ENCODE measurements at regions not wholly inside any gene's neighbourhood (a gene's known extent, or its start where the extent isn't known, plus 50 kb on each side); places are given as distances from the start of the nearest gene placed in this dataset.

DNA sequence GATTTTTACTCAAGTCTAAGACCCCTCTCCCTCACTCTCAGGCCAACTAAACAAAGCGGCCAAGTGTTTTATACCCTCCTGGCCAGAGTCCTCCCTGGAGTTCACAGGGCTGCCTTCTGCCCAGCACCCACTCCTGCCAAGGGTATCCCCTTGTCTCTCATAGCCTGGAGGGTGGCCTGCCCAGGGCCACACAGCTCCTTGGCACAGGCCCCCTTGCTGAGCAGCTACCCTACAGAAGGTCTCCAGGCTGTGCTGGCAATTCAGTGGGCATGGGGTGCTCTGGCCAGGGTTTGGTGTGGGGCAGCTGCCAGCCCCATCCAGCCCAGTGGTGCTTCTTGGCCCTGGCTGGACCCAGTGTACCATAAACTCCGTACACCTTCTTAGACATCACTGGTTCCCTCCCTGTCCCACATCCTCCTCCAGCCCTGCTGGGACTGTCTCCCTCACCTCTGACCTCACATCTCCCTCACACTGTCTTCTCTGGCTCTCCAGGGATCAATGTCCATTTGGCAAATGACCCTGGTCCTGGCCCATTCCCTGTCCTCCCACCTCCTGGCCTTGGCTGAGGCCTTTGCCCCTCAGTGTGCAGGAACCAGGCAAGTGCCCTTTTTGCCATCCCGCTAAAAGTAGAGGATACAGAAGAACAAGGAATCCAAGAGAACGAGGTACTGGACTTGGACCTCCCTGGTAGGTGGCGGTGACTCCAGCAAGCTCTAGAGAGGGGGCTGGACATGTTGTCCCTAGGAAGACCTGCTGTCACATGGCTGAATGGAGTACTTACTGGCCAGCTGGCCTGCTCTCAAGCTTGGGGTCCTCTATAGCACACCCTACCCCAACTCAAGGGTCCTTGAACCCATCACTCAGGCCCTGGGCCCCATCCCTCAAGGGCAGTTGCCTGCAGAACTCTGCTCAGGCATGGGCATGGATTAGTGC, 50.0 kb upstream of the TRPM1 start:
- DNase-seq (ENCODE audit: low read depth in 1 of 2, low spot score in 1 of 2) = no peak

DNA sequence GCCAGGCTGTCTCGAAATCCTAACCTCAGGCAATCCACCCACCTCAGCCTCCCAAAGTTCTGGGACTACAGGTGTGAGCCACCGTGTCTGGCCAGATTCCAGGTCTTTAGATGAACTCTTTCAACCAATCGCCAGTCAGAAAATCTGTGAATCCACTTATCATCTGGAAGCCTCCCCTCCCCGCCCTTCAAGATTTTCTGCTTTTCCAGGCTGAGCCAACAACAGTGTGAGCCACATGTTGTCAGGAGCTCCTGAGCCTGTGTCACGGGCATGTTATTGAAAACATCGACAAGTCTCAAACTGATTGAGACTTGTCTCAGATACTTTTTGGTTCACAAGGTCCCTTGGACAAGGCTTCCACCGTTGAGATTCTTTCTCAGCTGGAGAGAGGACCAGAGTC, 52.0 kb upstream of the TRPM1 start:
- no peak for DNase-seq (ENCODE audit: low read depth in 1 of 2, low spot score in 1 of 2)

DNA sequence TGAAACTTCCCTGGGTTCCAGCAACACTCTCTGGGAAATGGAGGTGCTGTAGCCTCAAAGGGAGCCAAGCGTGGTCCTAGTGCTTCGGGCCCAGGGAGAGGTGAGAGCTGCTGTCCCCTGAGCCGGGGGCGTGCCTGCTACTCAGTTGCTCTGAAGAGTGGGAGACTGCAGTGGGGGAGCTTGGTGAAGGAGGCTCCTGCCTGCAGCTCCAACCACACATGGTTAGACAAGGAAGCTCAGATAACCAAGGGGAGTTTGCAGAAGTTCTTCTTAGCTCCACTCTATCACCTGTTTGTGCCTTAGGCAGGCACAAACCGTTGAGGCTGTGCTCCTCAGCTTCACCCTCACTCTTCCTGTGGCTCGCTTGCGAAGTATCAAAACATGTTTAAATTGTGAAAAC, 53.6 kb upstream of the TRPM1 start:
- no peak for DNase-seq (ENCODE audit: low read depth in 1 of 2, low spot score in 1 of 2)

DNA sequence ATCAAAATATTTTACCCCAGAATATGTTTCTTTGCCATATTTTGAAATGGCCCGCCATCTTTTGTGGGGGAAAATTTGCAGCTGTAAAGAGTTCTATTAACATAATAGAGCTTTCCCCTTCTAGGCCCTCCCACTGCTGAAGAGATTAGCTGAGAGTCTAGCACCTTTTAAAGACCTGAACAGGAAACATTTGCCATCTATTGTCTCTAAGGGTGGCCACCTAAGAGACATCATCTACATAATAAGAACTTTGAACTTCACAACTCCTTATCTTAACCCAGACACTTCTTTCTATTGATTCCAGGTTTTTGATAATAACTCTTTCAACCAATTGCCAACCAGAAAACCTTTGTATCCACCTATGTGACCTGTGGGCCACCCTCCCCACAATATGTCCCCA, 54.7 kb upstream of the TRPM1 start:
- DNase-seq (ENCODE audit: low read depth in 1 of 2, low spot score in 1 of 2) = no peak

DNA sequence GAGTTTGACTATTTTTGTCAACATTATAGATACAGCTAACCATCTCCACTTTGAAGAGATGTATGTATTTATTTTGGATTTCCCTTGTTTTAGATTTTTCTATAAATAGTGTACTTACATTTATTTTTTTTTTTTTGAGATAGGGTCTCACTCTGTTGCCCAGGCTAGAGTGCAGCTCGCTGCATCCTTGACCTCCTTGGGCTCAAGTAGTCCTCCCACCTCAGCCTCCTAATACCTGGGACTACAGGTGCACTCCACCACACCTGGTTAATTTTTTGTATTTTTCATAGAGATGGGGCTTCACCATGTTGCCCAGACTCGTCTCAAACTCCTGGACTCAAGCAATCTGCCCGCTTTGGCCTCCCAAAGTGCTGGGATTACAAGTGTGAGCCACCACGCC, 55.3 kb upstream of the TRPM1 start:
- DNase-seq (ENCODE audit: low read depth in 1 of 2, low spot score in 1 of 2) = no peak

GRCh38 chr15:31157644-31158069, 56.1 kb upstream of the TRPM1 start:
- DNase-seq (ENCODE audit: low read depth in 1 of 2, low spot score in 1 of 2) = no peak

DNA sequence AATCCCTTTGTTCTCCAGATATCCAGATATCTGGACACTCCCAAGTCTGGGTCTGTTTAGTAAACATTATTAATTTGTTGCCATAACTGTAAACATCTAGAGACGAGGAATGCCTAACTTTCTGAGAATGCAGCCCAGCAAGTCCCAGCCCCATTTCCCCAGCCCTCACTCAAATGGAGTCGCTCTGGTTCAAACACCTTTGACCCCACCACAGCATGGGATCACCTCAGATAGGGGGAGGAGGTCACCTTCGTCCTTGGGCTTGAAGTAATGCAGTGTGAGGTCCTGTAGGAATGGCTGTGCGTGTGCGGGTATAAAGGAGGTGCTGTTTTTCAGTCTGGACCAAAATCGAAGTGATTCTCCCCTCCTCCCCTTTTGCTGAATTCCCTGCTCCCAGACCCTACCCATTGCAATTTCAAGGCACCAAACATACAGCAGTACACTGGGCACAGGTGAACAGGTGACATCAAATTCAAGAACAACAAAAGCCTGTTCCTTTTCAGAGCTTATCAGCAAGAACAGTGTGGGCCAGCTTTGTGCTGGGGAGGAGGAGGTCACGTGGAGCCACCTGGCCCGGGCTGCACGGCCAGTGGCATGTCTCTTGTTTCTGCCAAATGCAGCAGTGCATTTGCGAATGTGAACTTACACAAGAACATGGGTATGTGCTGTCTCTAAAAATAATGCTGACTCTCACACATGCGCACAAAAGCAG, 57.5 kb upstream of the TRPM1 start:
- DNase-seq (ENCODE audit: low read depth in 1 of 2, low spot score in 1 of 2) = no peak

- DNase-seq (ENCODE audit: low read depth in 1 of 2, low spot score in 1 of 2) = no peak
Measured at GRCh38 chr15:31159837-31160236, 58.3 kb upstream of the TRPM1 start.

DNA sequence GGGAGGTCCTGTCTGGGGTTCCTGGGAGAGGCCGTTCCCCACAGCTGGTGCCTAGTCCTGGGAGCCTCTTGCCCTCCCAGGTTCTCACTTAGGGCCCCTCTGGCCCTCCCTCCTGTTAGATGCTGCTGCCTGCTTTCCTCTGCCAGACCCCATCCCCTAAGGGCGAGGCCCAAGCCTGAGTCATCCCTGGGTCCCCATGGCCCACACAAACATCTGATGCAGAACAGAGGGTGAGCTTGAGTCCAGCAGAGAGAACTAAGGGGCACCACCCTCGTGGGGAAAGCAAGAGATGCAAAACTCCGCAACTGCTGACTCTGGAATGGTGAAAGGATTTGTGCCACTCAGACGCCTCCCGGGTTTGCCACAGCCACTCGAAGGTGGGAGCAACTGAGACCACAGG, 58.8 kb upstream of the TRPM1 start:
- no peak for DNase-seq (ENCODE audit: low read depth in 1 of 2, low spot score in 1 of 2)

DNA sequence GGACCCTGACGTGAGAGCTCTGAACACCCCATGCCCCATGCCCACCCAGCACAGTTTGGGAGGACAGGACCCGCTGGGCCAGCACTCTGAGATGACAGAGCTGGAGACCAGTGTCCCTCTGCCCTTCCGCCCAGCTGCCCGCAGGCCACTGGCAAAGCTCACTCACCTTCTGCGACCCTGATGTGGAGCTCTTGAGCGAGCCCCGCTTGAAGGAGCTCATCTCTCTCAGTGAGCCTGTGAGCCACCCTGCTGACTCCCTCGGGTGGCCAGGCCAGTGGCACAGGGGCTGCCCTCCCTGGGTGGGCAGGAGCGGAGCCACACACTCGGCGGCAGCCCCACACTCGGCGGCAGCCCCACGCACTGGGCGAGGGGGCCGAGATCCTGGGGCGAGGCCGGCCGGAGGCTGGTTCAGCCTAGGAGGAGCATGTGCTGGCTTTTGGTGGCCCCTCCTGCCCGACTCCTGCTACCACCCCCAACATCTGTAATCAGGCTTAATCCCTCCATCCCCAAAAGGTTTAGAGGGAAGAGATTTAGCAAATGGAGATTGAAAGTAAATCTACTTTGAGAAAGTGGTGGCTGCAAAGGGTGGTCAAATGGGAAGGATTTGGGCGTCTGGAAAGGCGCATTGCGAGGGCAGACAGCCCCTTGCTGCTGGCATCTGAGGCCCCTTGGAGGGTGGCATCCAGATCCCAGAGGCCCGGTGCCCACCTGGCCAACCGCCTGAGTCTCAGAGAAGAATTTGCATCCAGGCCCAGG, 59.4 kb upstream of the TRPM1 start:
- no peak for DNase-seq (ENCODE audit: low read depth in 1 of 2, low spot score in 1 of 2)

DNA sequence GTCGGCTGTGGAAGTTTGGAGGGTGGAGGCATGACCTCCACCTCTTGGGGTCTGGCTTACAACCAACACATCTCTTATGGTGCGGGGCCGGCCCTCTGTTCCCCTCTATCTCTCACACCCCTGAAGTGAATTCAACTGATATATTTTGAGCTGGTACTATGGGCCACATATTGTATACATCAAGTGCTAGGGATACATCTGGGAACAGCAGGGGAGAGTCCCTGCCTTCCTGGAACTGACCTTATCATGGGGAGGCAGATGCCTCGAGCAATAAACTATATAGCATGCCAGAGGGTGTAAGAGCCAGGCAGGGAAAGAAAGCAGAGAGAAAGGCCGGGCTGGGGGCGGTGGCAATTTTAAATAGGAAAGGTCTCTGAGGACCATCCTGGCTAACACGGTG, 60.4 kb upstream of the TRPM1 start:
- DNase-seq (ENCODE audit: low read depth in 1 of 2, low spot score in 1 of 2) = no peak

DNA sequence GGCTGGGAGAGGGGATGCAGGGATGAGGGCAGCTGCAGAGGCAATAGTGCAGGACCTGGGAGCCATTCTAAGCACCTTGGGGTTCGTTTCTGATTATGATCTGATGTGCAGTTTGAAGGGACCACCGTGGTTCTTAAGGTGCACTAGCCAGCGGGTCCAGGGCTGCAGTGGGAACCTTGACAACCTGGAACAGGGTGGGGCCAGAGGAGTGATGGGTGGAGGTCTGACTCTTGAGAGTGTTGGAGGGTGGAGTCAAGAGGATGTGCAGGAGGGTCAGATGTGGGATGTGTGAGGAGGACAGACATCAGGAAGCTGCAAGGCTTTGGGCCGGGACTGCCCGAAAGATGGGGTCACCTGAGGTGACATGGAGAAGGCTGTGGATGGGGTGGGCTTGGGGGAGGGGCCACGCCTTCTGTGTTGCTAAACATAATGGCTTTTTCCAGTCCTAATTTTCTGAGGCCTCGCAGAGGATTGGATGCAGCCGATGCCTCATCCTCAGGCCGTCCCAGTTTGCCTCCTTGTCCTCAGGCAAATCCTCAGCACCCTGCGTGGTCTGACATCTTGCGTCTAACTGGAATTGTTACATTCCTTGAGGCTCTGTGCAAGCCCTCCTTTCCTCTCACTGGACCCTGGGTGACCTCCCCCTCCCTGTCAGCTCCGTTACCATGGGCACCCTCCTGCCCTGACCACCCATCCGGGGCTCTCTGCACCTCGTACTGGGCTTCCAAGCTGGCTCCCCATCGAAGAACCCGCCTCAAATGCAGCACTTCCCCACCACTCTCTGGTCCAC, 61.4 kb upstream of the TRPM1 start:
- no peak for DNase-seq (ENCODE audit: low read depth in 1 of 2, low spot score in 1 of 2)

DNA sequence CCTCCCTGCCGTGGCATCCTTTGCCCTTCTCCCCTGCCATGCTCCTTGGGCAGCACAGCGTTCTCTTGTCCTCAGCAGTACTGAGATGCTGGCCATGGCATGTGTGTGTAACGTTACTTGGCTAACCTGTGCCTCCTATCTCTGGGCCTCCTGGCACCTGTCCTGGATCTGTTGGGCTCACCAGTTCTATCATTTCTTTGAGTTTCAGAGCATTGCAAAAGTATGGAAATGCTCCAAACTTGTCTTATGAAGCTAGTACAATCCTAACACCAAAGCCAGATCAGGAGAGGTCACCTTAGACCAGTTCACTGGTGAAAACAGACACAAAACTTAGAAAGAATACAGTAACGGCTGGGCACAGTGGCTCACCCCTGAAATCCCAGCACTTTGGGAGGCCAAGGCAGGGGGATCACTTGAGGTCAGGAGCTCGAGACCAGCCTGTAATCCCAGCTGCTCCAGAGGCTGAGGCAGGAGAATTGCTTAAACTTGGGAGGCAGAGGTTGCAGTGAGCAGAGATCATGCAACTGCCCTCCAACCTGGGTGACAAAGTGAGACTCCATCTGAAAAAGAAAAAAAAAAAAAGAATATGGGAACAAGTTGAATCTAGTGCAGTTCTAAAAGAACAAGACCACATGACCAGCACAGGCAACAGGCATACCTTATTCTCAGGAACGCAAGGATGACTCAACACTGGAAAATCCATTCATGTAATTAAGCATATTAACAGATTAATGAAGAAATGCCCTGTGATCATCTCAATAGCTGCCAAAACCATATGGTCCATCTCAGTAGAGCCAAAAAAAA, 62.4 kb upstream of the TRPM1 start:
- DNase-seq (ENCODE audit: low read depth in 1 of 2, low spot score in 1 of 2) = no peak

DNA sequence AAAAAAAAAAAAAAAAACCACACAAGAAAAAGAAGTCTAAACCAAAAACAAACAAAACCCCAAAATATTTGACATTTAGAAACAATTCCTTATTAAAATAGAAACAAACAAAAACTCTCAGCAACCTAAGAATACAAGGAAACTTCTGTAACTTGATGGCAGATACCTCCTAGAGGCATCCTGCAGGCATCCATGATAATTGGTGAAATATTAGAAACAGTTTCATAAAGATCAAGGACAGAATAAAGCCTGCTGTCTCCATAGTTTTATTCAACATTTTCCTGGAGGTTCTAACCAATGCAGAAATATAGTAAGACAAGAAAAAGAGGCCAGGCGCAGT, 63.0 kb upstream of the TRPM1 start:
- no peak for DNase-seq (ENCODE audit: low read depth in 1 of 2, low spot score in 1 of 2)

DNA sequence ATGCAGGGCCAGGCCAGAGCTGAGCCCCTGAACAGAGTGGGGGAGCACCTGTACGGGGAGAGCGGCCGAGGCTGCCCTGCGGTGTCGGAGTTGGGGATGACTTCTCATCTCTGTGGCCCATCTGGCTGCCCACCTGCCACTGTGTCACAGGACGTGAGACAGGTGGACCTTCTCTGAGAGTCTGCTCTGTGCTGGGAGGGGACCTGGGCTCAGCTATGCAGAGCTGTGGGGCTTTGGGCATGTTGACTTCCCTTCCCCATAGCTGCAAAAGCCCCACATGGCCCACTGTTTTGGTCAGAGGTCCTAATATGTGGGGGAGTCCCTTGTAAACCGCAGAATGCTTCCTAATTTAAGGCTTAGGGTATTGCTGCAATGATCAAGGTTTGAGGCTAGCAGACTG, 68.0 kb upstream of the TRPM1 start:
- DNase-seq (ENCODE audit: low read depth in 1 of 2, low spot score in 1 of 2) = no peak

DNA sequence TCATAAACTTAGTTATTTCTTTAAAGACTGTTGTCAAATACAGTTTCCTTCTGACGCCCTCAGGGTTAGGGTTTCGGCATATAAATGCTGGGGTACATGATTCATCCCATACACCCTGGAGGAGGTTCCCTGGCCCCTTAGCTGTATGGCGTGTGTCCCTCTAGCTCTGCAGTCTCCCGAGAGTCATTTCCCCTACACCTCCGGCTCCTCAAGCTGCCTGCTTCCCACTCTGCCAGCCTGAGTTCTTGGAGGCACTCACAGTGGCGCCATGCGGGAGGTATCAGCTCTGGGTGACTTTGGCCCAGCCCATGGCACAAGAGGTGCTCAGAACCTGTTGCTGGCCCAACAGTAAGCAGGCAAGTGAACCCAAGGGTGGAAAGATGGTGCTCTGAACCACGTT, 70.2 kb upstream of the TRPM1 start:
- DNase-seq (ENCODE audit: low read depth in 1 of 2, low spot score in 1 of 2) = no peak

- no peak for DNase-seq (ENCODE audit: low read depth in 1 of 2, low spot score in 1 of 2)
Measured at GRCh38 chr15:31172606-31173005, 71.1 kb upstream of the TRPM1 start.

DNA sequence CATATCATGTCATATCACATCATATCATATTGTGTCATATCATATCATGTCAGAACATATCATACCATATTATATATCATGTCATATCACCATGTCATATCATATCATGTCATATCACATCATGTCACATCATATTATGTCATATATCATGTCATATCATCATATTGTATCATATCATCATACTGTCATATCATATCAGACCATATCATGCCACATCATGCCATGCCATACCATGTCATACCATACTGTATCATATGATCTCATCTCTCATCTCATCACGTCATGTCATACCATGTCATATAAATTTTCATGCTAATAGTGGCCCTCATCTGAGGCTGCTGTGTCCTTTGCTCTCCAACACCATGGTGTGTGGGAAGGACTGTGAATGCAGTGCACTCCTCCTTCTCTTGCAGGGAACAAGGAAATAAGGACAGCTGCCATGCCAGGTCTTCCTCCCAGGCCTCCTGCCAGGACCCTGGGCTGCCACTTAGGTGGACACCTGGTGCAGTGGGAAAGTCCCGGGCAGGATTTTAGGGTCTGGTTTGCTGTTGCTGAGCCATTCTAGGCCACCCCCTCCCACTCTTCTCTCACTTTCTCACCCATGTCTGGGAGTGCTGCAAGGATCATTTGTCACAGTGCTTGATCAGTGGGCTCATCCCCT, 72.4 kb upstream of the TRPM1 start:
- no peak for DNase-seq (ENCODE audit: low read depth in 1 of 2, low spot score in 1 of 2)

DNA sequence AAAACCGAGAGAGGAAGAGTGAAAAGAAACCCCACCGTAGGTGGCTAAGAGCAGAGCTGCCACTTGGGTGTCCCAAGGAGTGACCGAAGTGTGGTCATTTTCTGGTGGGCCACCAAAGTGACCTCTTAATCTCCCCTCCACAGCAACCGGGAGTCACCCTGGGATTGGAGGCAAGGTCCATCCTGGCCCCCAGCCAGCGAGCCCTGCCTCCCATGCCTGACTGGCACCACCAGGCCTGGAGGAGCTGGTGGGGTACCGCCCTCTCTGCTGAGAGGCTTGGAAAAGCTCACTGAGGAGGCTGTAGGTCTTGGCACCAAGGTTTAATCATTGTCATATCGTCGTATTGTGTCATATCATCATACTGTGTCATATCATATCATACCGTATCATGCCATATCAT, 74.0 kb upstream of the TRPM1 start:
- no peak for DNase-seq (ENCODE audit: low read depth in 1 of 2, low spot score in 1 of 2)

DNA sequence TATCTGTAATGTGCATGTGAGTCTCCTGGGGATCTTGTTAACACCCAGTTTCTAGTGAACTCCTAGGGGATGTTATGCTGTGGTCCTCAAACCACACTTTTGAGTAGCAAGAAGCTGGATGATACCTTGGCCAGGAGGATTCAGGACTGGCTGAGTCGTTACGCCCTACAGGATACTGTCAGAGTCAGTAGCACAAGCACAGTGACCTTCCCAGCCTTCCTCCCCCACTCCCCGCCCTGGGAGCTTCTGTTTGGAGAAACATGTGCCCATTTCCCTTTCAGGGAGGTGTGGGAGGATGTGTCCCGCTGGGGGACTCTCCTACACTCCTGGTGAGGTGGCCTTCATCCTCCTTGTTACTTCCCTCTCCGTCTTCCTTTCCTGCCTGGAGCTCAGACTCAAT, 76.4 kb upstream of the TRPM1 start:
- no peak for DNase-seq (ENCODE audit: low read depth in 1 of 2, low spot score in 1 of 2)

Data from activated T-helper 1 cell treated with anti-CD3 and anti-CD28 coated beads, Interleukin-2, amount 50 U/mL, for 16 hours (primary cell).